H9 (cell line): ENCODE measurements at regions not wholly inside any gene's neighbourhood (a gene's known extent, or its start where the extent isn't known, plus 50 kb on each side); places are given as distances from the start of the nearest gene placed in this dataset.

Source experiments
- DNase-seq: peaks from one replicate; pipeline ENCODE4 v3.0.0-alpha.2; 2017
- H2AFZ ChIP-seq: one replicate; pipeline ENCODE4 v1.6.1; 2013; ENCODE audit warnings: mild to moderate bottlenecking, low read length, control low read depth, moderate library complexity
- H2AK5ac ChIP-seq: 2 replicates; pipeline ENCODE4 v1.6.1; 2013; ENCODE audit warnings: low read length, control low read depth, mixed read lengths; ENCODE audit not compliant: insufficient read length
- H2BK120ac ChIP-seq: one replicate; pipeline ENCODE4 v1.6.1; 2013; ENCODE audit warnings: low read depth, mild to moderate bottlenecking, low read length, control low read depth, inconsistent platforms; ENCODE audit not compliant: poor library complexity, severe bottlenecking
- H2BK12ac ChIP-seq: 2 replicates; pipeline ENCODE4 v1.6.1; 2013; ENCODE audit warnings: low read length, control low read depth, mixed read lengths, low read depth; ENCODE audit not compliant: insufficient read length
- H2BK15ac ChIP-seq: 2 replicates; pipeline ENCODE4 v1.6.1; 2013; ENCODE audit warnings: low read depth, low read length, control low read depth
- H2BK20ac ChIP-seq: one replicate; pipeline ENCODE4 v1.6.1; 2013; ENCODE audit warnings: low read depth, mild to moderate bottlenecking, low read length, control low read depth, inconsistent platforms; ENCODE audit not compliant: poor library complexity, severe bottlenecking
- H2BK5ac ChIP-seq: 2 replicates; pipeline ENCODE4 v1.6.1; 2013; ENCODE audit warnings: low read length, control low read depth, mixed read lengths; ENCODE audit not compliant: insufficient read length
- H3K14ac ChIP-seq: 2 replicates; pipeline ENCODE4 v1.6.1; 2013; ENCODE audit warnings: low read length, control low read depth; ENCODE audit not compliant: insufficient read depth
- H3K18ac ChIP-seq: 2 replicates; pipeline ENCODE4 v1.6.1; 2013; ENCODE audit warnings: low read depth, mild to moderate bottlenecking, mixed read lengths, low read length, control low read depth; ENCODE audit not compliant: insufficient read length
- H3K23ac ChIP-seq: 2 replicates; pipeline ENCODE4 v1.6.1; 2013; ENCODE audit warnings: low read length, control low read depth, mixed read lengths, low read depth; ENCODE audit not compliant: insufficient read length
- H3K23me2 ChIP-seq: 2 replicates; pipeline ENCODE4 v1.6.1; 2013; ENCODE audit warnings: low read depth, mild to moderate bottlenecking, mixed read lengths, low read length, control low read depth; ENCODE audit not compliant: insufficient read length, poor library complexity, severe bottlenecking
- H3K27ac ChIP-seq: 2 replicates; pipeline ENCODE4 v1.5.1; 2013; ENCODE audit warnings: low read length, control low read depth, mixed read lengths, low read depth; ENCODE audit not compliant: insufficient read length
- H3K27me3 ChIP-seq: 2 replicates; pipeline ENCODE4 v1.6.1; 2013; ENCODE audit warnings: low read length, control low read depth, inconsistent platforms; ENCODE audit not compliant: insufficient read depth
- H3K4ac ChIP-seq: 2 replicates; pipeline ENCODE4 v1.6.1; 2013; ENCODE audit warnings: low read depth, mild to moderate bottlenecking, control low read depth, inconsistent platforms, low read length, moderate library complexity
- H3K4me1 ChIP-seq: 2 replicates; pipeline ENCODE4 v1.6.1; 2013; ENCODE audit warnings: low read length, control low read depth, inconsistent platforms; ENCODE audit not compliant: insufficient read depth
- H3K4me2 ChIP-seq: 2 replicates; pipeline ENCODE4 v1.6.1; 2013; ENCODE audit warnings: low read length, control low read depth, mixed read lengths; ENCODE audit not compliant: insufficient read length, insufficient read depth
- H3K56ac ChIP-seq: 2 replicates; pipeline ENCODE4 v1.6.1; 2013; ENCODE audit warnings: low read depth, mild to moderate bottlenecking, mixed read lengths, low read length, control low read depth; ENCODE audit not compliant: insufficient read length
- H3K79me1 ChIP-seq: 2 replicates; pipeline ENCODE4 v1.6.1; 2013; ENCODE audit warnings: low read depth, mild to moderate bottlenecking, moderate library complexity, low read length, control low read depth, inconsistent platforms; ENCODE audit not compliant: insufficient read depth, poor library complexity, severe bottlenecking
- H3K79me2 ChIP-seq: 2 replicates; pipeline ENCODE4 v1.6.1; 2013; ENCODE audit warnings: low read length, control low read depth, inconsistent platforms; ENCODE audit not compliant: insufficient read depth
- H3K9ac ChIP-seq: 2 replicates; pipeline ENCODE4 v1.6.1; 2013; ENCODE audit warnings: low read length, control low read depth, mixed read lengths; ENCODE audit not compliant: insufficient read length; ENCODE audit errors: extremely low read depth
- H3K9me3 ChIP-seq: one replicate; pipeline ENCODE4 v1.6.1; 2013; ENCODE audit warnings: low read depth, low read length, inconsistent platforms; ENCODE audit not compliant: control insufficient read depth
- H3T11ph ChIP-seq: one replicate; pipeline ENCODE4 v1.6.1; 2013; ENCODE audit warnings: mild to moderate bottlenecking, low read length, control low read depth, inconsistent platforms
- H4K20me1 ChIP-seq: one replicate; pipeline ENCODE4 v1.6.1; 2013; ENCODE audit not compliant: control insufficient read depth, insufficient read length, insufficient read depth
- H4K5ac ChIP-seq: 2 replicates; pipeline ENCODE4 v1.6.1; 2013; ENCODE audit warnings: low read depth, mild to moderate bottlenecking, mixed read lengths, low read length, control low read depth; ENCODE audit not compliant: insufficient read length
- H4K8ac ChIP-seq: replicated peaks from 2 replicates; pipeline ENCODE4 v1.6.1; 2013; ENCODE audit warnings: low read length, control low read depth, mixed read lengths, low read depth; ENCODE audit not compliant: insufficient read length
- H4K91ac ChIP-seq: 2 replicates; pipeline ENCODE4 v1.6.1; 2013; ENCODE audit warnings: low read depth, mild to moderate bottlenecking, moderate library complexity, mixed read lengths, low read length, control low read depth; ENCODE audit not compliant: insufficient read length
- H3K27ac Mint-ChIP-seq, 3 experiments: 2 replicates in 2 of 3; 3 replicates in 1 of 3; pipeline ENCODE4 v1.8.0; 2020 to 2021; ENCODE audit warnings: mixed read lengths in 3 of 3, mild to moderate bottlenecking in 1 of 3, moderate library complexity in 1 of 3
- H3K27me3 Mint-ChIP-seq: 2 replicates; pipeline ENCODE4 v1.8.0; 2021; ENCODE audit warnings: low read depth, mild to moderate bottlenecking, moderate library complexity, mixed read lengths
- H3K36me3 Mint-ChIP-seq, 3 experiments: 2 replicates in 2 of 3; 3 replicates in 1 of 3; pipeline ENCODE4 v1.8.0; 2020 to 2021; ENCODE audit warnings: low read depth in 3 of 3, mixed read lengths in 3 of 3; ENCODE audit not compliant: insufficient read depth in 1 of 3
- H3K4me1 Mint-ChIP-seq, 2 experiments: 2 replicates each; pipeline ENCODE4 v1.8.0; 2020; ENCODE audit warnings: mixed read lengths in 2 of 2
- H3K4me3 Mint-ChIP-seq, 2 experiments: 2 replicates in 1 of 2; 3 replicates in 1 of 2; pipeline ENCODE4 v1.8.0; 2020 to 2021; ENCODE audit warnings: mild to moderate bottlenecking in 2 of 2, mixed read lengths in 2 of 2, moderate library complexity in 1 of 2
- H3K9me3 Mint-ChIP-seq, 2 experiments: 2 replicates in 1 of 2; 3 replicates in 1 of 2; pipeline ENCODE4 v1.8.0; 2020; ENCODE audit warnings: mild to moderate bottlenecking in 2 of 2, mixed read lengths in 2 of 2, moderate library complexity in 1 of 2
- CTCF ChIP-seq: fragments of 200-600 bp; sonication (generic); conservative IDR thresholded peaks from 3 replicates; pipeline ENCODE4 v1.8.0; 2021; ENCODE audit warnings: antibody characterized with exemption, mild to moderate bottlenecking
- WGBS: extraction: QIAGEN DNeasy Blood & Tissue Kit; methylation state at CpG from one replicate; pipeline ENCODE4 v1.1.7; 2013; ENCODE audit warnings: missing lambda C conversion rate, low lambda C conversion rate, mixed read lengths; ENCODE audit not compliant: insufficient read length; ENCODE audit errors: extremely low coverage; 5-methylcytosine and 5-hydroxymethylcytosine counted together

GRCh38 chr14:34126586-34126985 lies 175.7 kb upstream of the EGLN3 start:
- H3K79me2 ChIP-seq, result no peaks in the 10 kb centered on the region
- no peaks in the 10 kb centered on the region for H3K36me3 Mint-ChIP-seq
- H3K23me2 ChIP-seq, result no peaks in the 10 kb centered on the region
- peaks cover 3% of the 10 kb centered on the region; the same call in 1 of the 2 replicates for H3K27me3 Mint-ChIP-seq
- no peaks in the 10 kb centered on the region; a peak in 1 of 5 replicates for H3K9me3 Mint-ChIP-seq
- H2AK5ac ChIP-seq, result no peak overlapping the region
- H4K5ac ChIP-seq, result no peak overlapping the region
- WGBS, result no CpG with 5 or more reads among the region's 4 CpGs
- H3K18ac ChIP-seq, result no peak overlapping the region
- no peak overlapping the region for H3K14ac ChIP-seq
- no peak overlapping the region for H3K56ac ChIP-seq
- H2BK12ac ChIP-seq, result no peak overlapping the region
- H3K9me3 ChIP-seq, result no peaks in the 10 kb centered on the region
- H3K23ac ChIP-seq, result no peak overlapping the region
- H4K8ac ChIP-seq, result no peak overlapping the region
- no peaks in the 10 kb centered on the region for H3K79me1 ChIP-seq
- no peak overlapping the region for H4K91ac ChIP-seq
- no peak overlapping the region for H3K27ac Mint-ChIP-seq
- H3K4me3 Mint-ChIP-seq, result no peak overlapping the region
- no peaks in the 10 kb centered on the region for H3K27me3 ChIP-seq
- no peaks in the 10 kb centered on the region; a peak in 1 of 4 replicates for H3K4me1 Mint-ChIP-seq
- H3K4ac ChIP-seq, result no peak overlapping the region
- H3K27ac ChIP-seq, result no peak overlapping the region
- H2BK20ac ChIP-seq, result no peak overlapping the region
- no peaks in the 10 kb centered on the region for H3K4me1 ChIP-seq
- no peak overlapping the region for H2BK5ac ChIP-seq
- no peak for TF ChIP-seq CTCF
- H4K20me1 ChIP-seq, result no peaks in the 10 kb centered on the region
- H2AFZ ChIP-seq, result no peak overlapping the region
- no peak overlapping the region for H3K4me2 ChIP-seq
- no peak overlapping the region for H2BK120ac ChIP-seq
- no peak overlapping the region for H3K9ac ChIP-seq
- H3T11ph ChIP-seq, result no peak overlapping the region
- DNase-seq, result no peak
- H2BK15ac ChIP-seq, result no peak overlapping the region
